GM12891 (cell line): ENCODE measurements at regions not wholly inside any gene's neighbourhood (a gene's known extent, or its start where the extent isn't known, plus 50 kb on each side); places are given as distances from the start of the nearest gene placed in this dataset.

ENCODE experiments used
- POLR2A ChIP-seq: IDR thresholded peaks from 2 replicates; pipeline ENCODE4 v1.6.1; 2011; ENCODE audit warnings: low read depth, low read length, control low read depth
- POLR2AphosphoS5 ChIP-seq: IDR thresholded peaks from 2 replicates; pipeline ENCODE4 v1.6.1; 2011; ENCODE audit warnings: low read depth, low read length, control low read depth
- TAF1 ChIP-seq: IDR thresholded peaks from 2 replicates; pipeline ENCODE4 v1.6.1; 2011; ENCODE audit warnings: low read depth, low read length, control low read depth

GRCh38 chr14:45492876-45493275 lies 239.9 kb upstream of the MIS18BP1 start:
- TF ChIP-seq POLR2A (no peak), POLR2AphosphoS5 (no peak), TAF1 (no peak)
